ENCODE measurements at regions not wholly inside any gene's neighbourhood (a gene's known extent, or its start where the extent isn't known, plus 50 kb on each side); places are given as distances from the start of the nearest gene placed in this dataset.

- TF ChIP-seq BCL11A (IDR thresholded peaks at IDR 0.05; ENCODE audit: low read depth in 2 of 2, low read length in 2 of 2) (no peak), FOSL1 (IDR thresholded peaks at IDR 0.05; ENCODE audit: insufficient read depth, low read depth, low read length) (no peak), SP1 (IDR thresholded peaks at IDR 0.05; ENCODE audit: low read depth, low read length) (no peak), POLR2AphosphoS5 (IDR thresholded peaks at IDR 0.05; ENCODE audit: low read depth, low read length) (no peak), RNF2 (IDR thresholded peaks at IDR 0.05; ENCODE audit: borderline replicate concordance, low read depth, low read length, missing control alignments, poor library complexity, severe bottlenecking) (no peak), RBBP5 (IDR thresholded peaks at IDR 0.05; ENCODE audit: borderline replicate concordance, low read depth, low read length) (no peak)
These were observed 219.6 kb upstream of the DIAPH2 start (continued) for GRCh38 chrX:96464880-96465558.
